ENCODE measurements at regions not wholly inside any gene's neighbourhood (a gene's known extent, or its start where the extent isn't known, plus 50 kb on each side); places are given as distances from the start of the nearest gene placed in this dataset.

DNA sequence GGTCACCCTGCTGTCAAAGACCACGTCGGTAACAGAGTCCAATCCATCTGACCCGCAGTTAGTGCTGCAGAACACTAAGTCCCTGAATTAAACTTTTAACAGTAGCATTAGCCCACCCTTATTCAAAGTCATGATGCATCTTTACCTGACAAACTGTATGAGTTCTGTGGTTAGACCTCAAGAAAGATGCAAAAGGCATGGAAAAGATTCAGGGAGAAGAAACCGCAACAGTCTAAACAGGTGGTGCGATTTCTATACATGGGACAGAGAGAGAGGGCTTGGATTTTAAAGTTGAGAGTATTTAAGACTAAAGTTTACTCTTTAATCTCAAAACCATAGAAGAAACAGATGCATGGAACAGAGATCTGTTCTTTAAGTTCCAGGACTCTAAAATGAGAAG is 103.3 kb upstream of the NFE2L3 start:
- no peaks in the 10 kb centered on the region for H3K9me3 ChIP-seq (ENCODE audit: low read length)

DNA sequence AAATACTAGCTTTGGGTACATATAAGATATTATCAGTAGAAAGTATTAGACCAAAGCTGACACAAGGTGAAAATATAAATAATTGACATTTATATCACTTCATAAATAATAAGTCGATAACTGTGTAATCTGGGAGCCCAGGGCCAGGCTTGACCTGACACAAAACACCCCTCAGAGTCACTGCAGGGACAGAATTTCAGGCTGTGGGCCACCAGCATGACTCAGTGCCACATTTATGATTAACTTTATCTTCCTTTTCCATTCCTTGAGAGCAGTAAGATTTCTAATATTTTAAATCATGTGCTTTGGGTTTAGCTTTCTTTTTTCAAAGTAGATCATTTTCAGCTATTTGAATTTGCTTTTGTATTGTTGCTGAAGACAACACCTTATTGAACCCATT is 102.9 kb upstream of the NFE2L3 start:
- Histone ChIP-seq H3K4me3 (ENCODE audit: low read length) (no peak overlapping the region), H3K79me2 (ENCODE audit: low read length) (no peaks in the 10 kb centered on the region), H4K20me1 (ENCODE audit: low read length) (no peaks in the 10 kb centered on the region), H3K9me2 (replicated peaks; ENCODE audit: low read length) (no peaks in the 10 kb centered on the region), H3F3A (ENCODE audit: low read length, unreplicated experiment) (no peaks in the 10 kb centered on the region), H3K27me3 (ENCODE audit: low read length) (peaks cover 35% of the 10 kb centered on the region; the same call in 1 of the 2 replicates), H3K4me1 (ENCODE audit: insufficient read depth, low read length) (no peaks in the 10 kb centered on the region), H3K9ac (ENCODE audit: low read length) (no peak overlapping the region), H3K4me2 (ENCODE audit: low read length) (no peak overlapping the region), H3K27ac (ENCODE audit: low read length) (no peak overlapping the region), H3K9me3 (ENCODE audit: low read length) (no peaks in the 10 kb centered on the region), H3K36me3 (ENCODE audit: low read depth, low read length) (no peaks in the 10 kb centered on the region), H2AFZ (ENCODE audit: low read length) (no peak overlapping the region)
- CTCF ChIA-PET: no interaction called here
- POLR2A ChIA-PET (ENCODE audit: unreplicated experiment): no interaction called here
- ATAC-seq (no peak), DNase-seq (no peak)
- intact Hi-C loops (cut with micrococcal nuclease): no loop called here
- TF ChIP-seq, protein P1, sequence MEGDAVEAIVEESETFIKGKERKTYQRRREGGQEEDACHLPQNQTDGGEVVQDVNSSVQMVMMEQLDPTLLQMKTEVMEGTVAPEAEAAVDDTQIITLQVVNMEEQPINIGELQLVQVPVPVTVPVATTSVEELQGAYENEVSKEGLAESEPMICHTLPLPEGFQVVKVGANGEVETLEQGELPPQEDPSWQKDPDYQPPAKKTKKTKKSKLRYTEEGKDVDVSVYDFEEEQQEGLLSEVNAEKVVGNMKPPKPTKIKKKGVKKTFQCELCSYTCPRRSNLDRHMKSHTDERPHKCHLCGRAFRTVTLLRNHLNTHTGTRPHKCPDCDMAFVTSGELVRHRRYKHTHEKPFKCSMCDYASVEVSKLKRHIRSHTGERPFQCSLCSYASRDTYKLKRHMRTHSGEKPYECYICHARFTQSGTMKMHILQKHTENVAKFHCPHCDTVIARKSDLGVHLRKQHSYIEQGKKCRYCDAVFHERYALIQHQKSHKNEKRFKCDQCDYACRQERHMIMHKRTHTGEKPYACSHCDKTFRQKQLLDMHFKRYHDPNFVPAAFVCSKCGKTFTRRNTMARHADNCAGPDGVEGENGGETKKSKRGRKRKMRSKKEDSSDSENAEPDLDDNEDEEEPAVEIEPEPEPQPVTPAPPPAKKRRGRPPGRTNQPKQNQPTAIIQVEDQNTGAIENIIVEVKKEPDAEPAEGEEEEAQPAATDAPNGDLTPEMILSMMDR (conservative IDR thresholded peaks at IDR 0.05; ENCODE audit: low read depth, low read length): no peak
- no TSS peak for BruUV-seq (replicated peaks)

More for the DNA sequence above, 103.3 kb upstream of the NFE2L3 start:
- no peak for ATAC-seq
- DNase-seq: no peak
- Histone ChIP-seq H3F3A (ENCODE audit: low read length, unreplicated experiment) (no peaks in the 10 kb centered on the region), H3K27ac (ENCODE audit: low read length) (no peak overlapping the region), H4K20me1 (ENCODE audit: low read length) (no peaks in the 10 kb centered on the region), H3K36me3 (ENCODE audit: low read depth, low read length) (no peaks in the 10 kb centered on the region), H2AFZ (ENCODE audit: low read length) (no peak overlapping the region), H3K4me2 (ENCODE audit: low read length) (no peak overlapping the region), H3K9me2 (replicated peaks; ENCODE audit: low read length) (no peaks in the 10 kb centered on the region), H3K9ac (ENCODE audit: low read length) (no peak overlapping the region), H3K4me3 (ENCODE audit: low read length) (no peak overlapping the region), H3K4me1 (ENCODE audit: insufficient read depth, low read length) (no peaks in the 10 kb centered on the region), H3K79me2 (ENCODE audit: low read length) (no peaks in the 10 kb centered on the region), H3K27me3 (ENCODE audit: low read length) (peaks cover 40% of the 10 kb centered on the region; the same call in 1 of the 2 replicates)
- TF ChIP-seq EZH2 (IDR thresholded peaks at IDR 0.05; ENCODE audit: low read length, unreplicated experiment) (no peak), EZH2phosphoT487 (IDR thresholded peaks at IDR 0.05; ENCODE audit: borderline replicate concordance, low read length) (no peak)
- TF ChIP-seq, protein P1 (conservative IDR thresholded peaks at IDR 0.05; ENCODE audit: low read depth, low read length): no peak
- no TSS peak for BruUV-seq (replicated peaks)
- intact Hi-C loops (cut with micrococcal nuclease): no loop called here
- CTCF ChIA-PET: no interaction called here
- POLR2A ChIA-PET (ENCODE audit: unreplicated experiment): no interaction called here

DNA sequence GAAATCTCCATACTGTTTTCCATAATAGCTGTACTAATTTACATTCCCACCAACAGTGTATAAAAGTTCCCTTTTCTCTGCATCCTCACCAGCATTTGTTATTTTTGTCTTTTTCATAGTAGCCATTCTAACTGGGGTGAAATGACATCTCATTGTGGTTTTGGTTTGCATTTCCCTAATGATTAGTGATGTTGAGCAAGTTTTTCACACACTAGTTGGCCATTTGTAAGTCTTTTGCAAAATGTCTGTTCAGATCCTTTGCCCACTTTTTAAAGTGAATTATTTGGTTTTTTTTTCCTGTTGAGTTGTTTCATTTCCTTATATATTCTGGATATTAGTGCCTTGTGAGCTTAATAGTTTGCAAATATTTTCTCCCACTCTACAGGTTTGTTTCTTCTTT is 101.0 kb upstream of the NFE2L3 start:
- Histone ChIP-seq H3K27ac (ENCODE audit: low read length) (no peak overlapping the region), H3K9me3 (ENCODE audit: low read length) (no peaks in the 10 kb centered on the region), H3K27me3 (ENCODE audit: low read length) (peaks cover 33% of the 10 kb centered on the region; the same call in 1 of the 2 replicates), H3K9me2 (replicated peaks; ENCODE audit: low read length) (no peaks in the 10 kb centered on the region), H3K4me2 (ENCODE audit: low read length) (no peak overlapping the region), H2AFZ (ENCODE audit: low read length) (no peak overlapping the region), H3K4me3 (ENCODE audit: low read length) (no peak overlapping the region), H3F3A (ENCODE audit: low read length, unreplicated experiment) (no peaks in the 10 kb centered on the region), H3K4me1 (ENCODE audit: insufficient read depth, low read length) (no peaks in the 10 kb centered on the region), H3K79me2 (ENCODE audit: low read length) (no peaks in the 10 kb centered on the region), H3K36me3 (ENCODE audit: low read depth, low read length) (no peaks in the 10 kb centered on the region), H4K20me1 (ENCODE audit: low read length) (no peaks in the 10 kb centered on the region), H3K9ac (ENCODE audit: low read length) (no peak overlapping the region)
- TF ChIP-seq, protein P1 (conservative IDR thresholded peaks at IDR 0.05; ENCODE audit: low read depth, low read length): no peak
- TF ChIP-seq EZH2phosphoT487 (IDR thresholded peaks at IDR 0.05; ENCODE audit: borderline replicate concordance, low read length): no peak
- TF ChIP-seq EZH2 (IDR thresholded peaks at IDR 0.05; ENCODE audit: low read length, unreplicated experiment): no peak
- ATAC-seq (no peak), DNase-seq (no peak)
- ChIA-PET POLR2A (ENCODE audit: unreplicated experiment) (interaction anchor here (0.6 kb wide), 1 partner anchor 926 kb away, joined by 3 read pairs; the partner anchor contains the start of gene CYCS), CTCF (no interaction called here)
- BruUV-seq (replicated peaks): no TSS peak
- intact Hi-C loops (cut with micrococcal nuclease): no loop called here

Measured in PC-3 (cell line).